HG02973 (cell line): ENCODE measurements at regions not wholly inside any gene's neighbourhood (a gene's known extent, or its start where the extent isn't known, plus 50 kb on each side); places are given as distances from the start of the nearest gene placed in this dataset.

Experiments used
- ATAC-seq: cut with Tn5 transposase; IDR thresholded peaks from one replicate; pipeline ENCODE4 v1.9.1; 2021; ENCODE audit warnings: moderate library complexity; ENCODE audit not compliant: unreplicated experiment

DNA sequence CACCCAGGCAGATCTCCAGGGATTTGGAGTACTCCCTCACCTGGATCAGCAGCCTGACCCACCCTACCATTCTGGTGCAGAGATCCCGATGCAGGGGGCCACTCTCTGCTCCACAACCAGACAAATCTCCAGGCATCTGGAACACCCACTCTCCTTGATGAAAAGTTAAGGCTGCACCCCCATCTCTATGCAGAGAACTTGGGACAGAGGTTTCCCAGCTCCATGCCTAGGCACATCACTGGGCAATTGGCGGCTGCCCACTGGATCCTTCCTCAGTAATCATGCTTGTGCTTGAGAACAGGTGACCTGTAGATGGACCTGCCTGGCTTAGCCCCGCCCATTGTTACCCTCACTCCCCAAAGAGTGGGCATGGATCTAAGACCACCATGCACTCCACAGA is 624.9 kb downstream of the CBLN2 start:
- ATAC-seq, result no peak

DNA sequence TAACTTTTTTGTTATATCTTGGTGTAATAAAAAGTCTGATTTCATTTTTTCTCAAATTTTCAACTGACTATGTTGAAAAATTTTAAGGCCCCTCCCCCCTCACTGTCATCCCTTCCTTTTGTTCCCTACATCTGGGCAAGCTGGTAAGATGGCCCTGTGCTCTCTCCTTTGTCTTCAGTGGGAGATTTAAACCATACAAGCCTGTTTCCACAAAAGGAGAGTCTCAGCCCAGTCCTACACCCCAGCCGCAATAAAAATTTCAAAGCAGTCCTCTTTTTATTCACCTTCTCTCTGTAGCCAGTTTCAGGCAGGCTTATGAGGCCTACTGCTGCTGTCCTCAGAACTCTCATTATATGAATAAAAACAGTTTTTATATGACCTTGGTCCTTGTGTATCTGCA is 630.5 kb downstream of the CBLN2 start:
- no peak for ATAC-seq

- ATAC-seq, result no peak
Observed at GRCh38 chr18:71902482-71902881, 641.7 kb downstream of the CBLN2 start.

GRCh38 chr18:71899707-71900472 is 644.3 kb downstream of the CBLN2 start:
- ATAC-seq, result no peak

DNA sequence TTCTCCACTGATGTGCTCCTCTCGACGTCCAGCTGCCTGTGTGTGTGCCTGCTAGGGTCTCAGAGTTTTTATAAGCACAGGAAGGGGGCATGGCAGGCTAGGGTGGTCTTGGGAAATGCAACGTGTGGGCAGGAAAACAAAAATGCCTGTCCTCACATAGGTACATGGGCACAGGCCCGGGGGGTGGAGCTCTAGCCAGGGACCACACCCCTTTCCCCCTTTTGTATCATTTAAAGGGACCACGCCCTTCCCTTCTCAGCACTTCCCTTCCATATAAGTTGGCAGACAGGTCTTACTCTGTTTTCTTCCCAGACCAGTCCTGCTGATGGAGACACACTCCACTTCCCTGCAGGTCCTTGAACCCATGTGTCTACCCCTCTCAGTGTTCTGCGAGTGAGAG is 645.0 kb downstream of the CBLN2 start:
- ATAC-seq, result no peak

- no peak for ATAC-seq
Observed at GRCh38 chr18:71887509-71887908, 656.6 kb downstream of the CBLN2 start.

- no peak for ATAC-seq
Observed at GRCh38 chr18:71878226-71878625, 665.9 kb downstream of the CBLN2 start.

GRCh38 chr18:71873695-71874094 is 670.4 kb downstream of the CBLN2 start:
- no peak for ATAC-seq

DNA sequence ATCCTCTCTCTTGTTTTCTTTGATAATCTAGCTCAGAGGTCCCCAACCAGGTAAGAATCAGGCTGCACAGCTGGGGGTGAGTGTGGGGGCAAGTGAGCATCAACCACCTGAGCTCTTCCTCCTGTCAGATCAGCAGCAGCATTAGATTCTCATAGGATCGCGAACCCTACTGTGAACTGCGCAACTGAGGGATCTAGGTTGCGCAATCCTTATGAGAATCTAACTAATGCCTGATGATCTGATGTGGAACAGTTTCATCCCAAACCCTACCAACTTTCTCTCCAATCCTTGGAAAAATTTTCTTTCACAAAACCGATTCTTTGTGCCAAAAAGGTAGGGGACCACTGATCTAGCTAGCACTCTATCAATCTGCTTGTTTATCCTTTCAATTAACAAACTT is 678.3 kb downstream of the CBLN2 start:
- no peak for ATAC-seq

DNA sequence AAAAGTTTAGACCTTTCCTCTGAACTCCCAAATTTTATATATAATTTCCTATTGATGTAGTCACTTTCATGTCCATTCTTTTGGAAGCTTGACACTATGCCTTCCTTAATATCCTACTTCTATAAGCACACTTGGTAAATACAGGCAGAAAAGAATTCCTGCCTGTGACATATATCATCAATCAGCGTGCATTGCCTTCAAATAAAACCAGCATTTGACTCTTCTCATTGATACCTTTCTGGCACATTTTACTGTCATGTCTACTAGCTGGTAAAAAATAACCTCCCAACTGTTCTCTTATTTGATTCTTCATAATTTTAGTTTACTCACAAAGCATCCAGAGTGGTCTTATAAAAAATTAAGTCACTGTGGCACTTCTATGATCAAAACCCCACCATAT is 693.5 kb downstream of the CBLN2 start:
- no peak for ATAC-seq

- no peak for ATAC-seq
Observed at GRCh38 chr18:71849407-71849806, 694.7 kb downstream of the CBLN2 start.

DNA sequence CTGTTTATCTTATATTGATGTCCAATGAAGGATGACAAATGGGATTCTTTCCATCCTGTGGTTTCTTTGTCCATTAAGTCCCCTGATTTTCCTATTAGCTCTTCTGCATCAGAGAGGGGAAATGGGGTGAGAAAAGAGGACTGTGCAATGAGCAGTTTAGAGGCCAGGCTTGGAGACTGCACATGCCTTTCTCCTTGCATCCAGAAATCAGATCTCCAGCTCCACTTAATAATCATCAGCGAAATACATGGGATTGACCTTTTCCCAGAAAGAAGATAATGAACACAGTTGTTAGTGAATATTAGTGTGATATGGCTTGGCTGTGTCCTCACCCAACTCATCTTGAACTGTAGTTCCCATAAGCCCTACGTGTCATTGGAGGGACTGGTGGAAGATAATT is 697.4 kb downstream of the CBLN2 start:
- ATAC-seq, result no peak

GRCh38 chr18:71844814-71845213 is 699.3 kb downstream of the CBLN2 start:
- ATAC-seq, result no peak

DNA sequence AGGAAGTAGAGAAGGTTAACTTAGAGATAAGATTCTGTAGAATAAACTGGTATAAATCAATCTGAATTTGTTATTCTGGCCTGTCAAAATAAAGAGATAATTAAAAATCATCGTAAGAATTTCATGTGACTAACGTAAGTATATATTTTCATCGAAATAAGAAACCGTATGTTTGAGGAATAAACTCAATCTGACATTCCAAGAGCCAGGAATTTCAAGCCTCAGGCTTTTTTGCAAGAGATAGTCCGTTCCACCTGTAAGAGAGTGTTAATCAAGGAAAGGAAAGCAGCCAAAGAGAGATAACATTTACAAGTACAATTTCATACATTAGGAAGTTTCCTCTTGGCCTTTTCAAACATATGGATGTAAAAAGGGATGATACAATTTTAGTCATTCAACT is 701.5 kb downstream of the CBLN2 start:
- ATAC-seq, result no peak

GRCh38 chr18:71837547-71837946 is 706.6 kb downstream of the CBLN2 start:
- no peak for ATAC-seq

DNA sequence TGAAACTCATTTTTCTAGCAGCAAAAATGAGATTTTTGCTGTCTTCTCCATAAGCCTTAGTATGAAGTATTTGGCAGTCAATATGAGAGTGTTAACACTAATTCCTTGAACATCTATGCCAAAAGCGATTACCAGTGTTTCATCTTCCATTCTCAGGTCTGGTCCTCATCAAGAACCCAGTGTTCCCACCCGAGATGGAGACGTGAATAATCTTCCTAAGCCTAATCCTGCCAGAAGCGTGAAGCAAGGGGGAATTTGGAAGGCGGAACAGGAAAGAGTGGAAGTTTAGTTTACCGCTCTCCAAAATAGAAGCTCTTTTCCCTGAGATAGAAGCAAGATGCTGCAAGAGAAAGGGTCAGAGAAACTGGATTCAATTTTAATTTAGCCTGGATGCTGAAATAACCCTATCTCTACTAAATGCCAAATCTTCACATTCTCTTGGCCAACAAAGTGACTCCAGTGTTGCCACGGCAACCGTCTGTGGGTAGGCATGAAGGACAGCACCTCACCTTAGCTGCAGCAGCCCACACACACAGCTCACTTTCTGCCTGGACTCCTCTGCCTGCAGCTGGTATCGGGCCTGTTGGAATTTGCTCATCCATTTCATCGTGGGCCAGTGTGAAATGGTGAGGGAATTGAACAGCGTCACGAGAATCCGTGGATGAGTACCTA is 711.1 kb downstream of the CBLN2 start:
- ATAC-seq, result no peak

GRCh38 chr18:71831039-71831438 is 713.1 kb downstream of the CBLN2 start:
- no peak for ATAC-seq

DNA sequence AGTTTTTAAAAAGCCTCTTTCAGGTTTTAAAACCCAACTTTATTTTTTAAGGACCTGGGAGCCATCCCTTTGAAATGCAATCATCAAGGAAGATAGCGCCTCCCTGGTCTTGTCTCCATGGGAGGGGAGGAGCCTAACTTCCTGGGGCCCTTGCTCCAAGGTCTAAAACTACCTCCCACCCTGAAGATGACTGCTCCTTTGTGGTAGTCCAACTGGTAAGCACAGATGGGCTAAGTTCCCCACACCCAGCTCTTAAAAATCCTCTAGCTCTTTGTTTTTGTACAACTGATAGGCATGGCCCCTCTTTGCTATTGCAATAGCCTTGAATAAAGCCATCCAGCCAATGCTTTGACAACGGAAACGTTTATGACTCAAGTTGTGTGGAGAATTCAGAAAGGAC is 716.8 kb downstream of the CBLN2 start:
- ATAC-seq, result no peak

GRCh38 chr18:71815305-71815704 is 728.8 kb downstream of the CBLN2 start:
- ATAC-seq, result no peak

DNA sequence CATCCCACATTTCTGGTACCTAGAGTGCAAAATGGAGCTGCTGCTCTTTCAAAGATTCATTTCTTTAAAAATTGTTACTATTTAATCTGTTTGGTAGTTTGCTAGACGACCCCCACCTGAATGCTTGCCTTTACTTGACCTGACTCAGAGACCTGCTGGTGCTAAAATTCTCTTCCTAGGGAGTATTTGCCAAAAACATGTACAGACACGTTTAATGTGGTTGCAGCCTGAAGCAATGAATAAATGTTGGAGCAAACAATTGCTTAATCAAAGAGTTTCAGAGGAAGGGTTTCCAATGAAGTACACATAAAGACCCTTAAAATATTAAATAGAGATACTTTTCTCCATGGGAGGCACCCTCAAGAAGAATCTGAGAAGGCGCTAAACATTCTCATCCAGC is 734.4 kb downstream of the CBLN2 start:
- ATAC-seq, result no peak

DNA sequence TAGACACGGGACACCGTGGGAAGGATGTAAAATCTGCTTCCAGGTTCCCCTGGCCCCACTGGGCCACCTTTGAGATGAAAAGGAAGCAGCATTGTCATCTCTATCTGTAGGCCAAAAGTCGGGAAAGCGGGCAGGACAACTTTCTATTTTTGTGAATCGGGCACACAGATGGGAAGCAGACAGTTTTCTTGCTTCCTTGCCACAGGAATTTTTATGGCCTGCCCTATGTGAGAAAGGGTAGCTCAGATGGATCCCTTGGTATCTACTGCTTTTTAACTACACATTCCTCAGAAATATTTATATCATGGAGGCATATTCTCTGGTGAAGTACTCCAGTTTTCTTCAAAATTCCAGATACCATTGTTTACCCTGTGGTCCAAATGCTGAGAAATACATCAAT is 735.5 kb downstream of the CBLN2 start:
- ATAC-seq, result no peak

DNA sequence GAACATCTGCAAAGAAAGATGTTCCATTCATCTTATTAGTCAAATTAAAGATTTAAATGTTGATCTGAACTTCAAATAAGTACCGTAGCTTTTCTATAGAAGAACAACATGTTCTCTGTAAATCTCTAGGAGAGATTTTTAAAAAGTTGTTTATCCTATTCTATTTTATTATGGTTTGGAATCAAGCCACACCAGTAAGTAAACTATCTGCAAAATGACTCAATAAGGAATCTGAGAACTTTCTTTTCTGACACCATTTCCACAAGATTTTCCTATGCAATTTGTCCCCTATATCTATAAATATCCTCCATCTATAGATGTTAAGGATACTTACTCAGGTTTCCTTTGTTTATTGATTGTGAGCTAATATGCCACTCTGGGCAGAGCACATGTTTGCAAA is 736.6 kb downstream of the CBLN2 start:
- no peak for ATAC-seq
